HCT116 (cell line): ENCODE measurements at regions not wholly inside any gene's neighbourhood (a gene's known extent, or its start where the extent isn't known, plus 50 kb on each side); places are given as distances from the start of the nearest gene placed in this dataset.

Experiments used
- ATAC-seq: fragments of 200-7000 bp; cut with Tn5 transposase; 2 replicates; pipeline ENCODE4 v1.9.1; 2020; ENCODE audit warnings: mild to moderate bottlenecking, moderate library complexity
- BruUV-seq: library from RNA; stranded (reverse); fragments of 400-500 nt; replicated peaks from 2 replicates; lab custom pipeline; 2021; lab: Mats Ljungman, UMichigan
- CTCF ChIA-PET: fragments of 300-600 bp; sonication (Branson Sonifier 250); formaldehyde crosslinking; loops from one replicate; lab custom pipeline; 2021; ENCODE audit warnings: antibody characterized with exemption; lab: Charles Lee
- POLR2A ChIA-PET: fragments of 300-600, 350-600 bp; sonication (Branson Sonifier 250); formaldehyde crosslinking; loops from one replicate; lab custom pipeline; 2021; ENCODE audit warnings: antibody characterized with exemption; lab: Charles Lee
- RAD21 ChIA-PET, 2 experiments: fragments of 300-600 bp; sonication (Branson Sonifier 250); formaldehyde crosslinking; loops; one replicate each; lab custom pipeline; 2023; ENCODE audit warnings: low total read pairs in 2 of 2; ENCODE audit not compliant: uncharacterized antibody in 2 of 2, unreplicated experiment in 2 of 2, low non-redundant PET in 1 of 2; lab: Charles Lee
- DNase-seq: peaks from one replicate; pipeline ENCODE4 v3.0.0-alpha.2; 2010; ENCODE audit warnings: low read depth, low spot score
- H2AFZ ChIP-seq: fragments of 200-600 bp; shearing (Covaris generic), sonication (generic); 2 replicates; pipeline ENCODE4 v1.6.1; 2017; ENCODE audit warnings: low read depth, mixed run types, mixed read lengths, antibody characterized with exemption, low read length; ENCODE audit not compliant: poor library complexity, severe bottlenecking
- H3K27ac ChIP-seq: 2 replicates; pipeline ENCODE4 v1.5.1; 2012; ENCODE audit warnings: low read depth, low read length
- H3K27me3 ChIP-seq: fragments of 200-600 bp; sonication (generic); 2 replicates; pipeline ENCODE4 v1.6.1; 2016; ENCODE audit warnings: mixed run types, low read length, mixed read lengths; ENCODE audit not compliant: insufficient read depth
- H3K36me3 ChIP-seq, 2 experiments: fragments of 200-500 bp in 1 of 2; fragments of 200-600 bp in 1 of 2; sonication (Bioruptor generic) in 1 of 2; sonication (generic) in 1 of 2; 2 replicates each; pipeline versions ENCODE4 v1.5.1 to v1.6.1; 2014 to 2016; ENCODE audit warnings: low read length in 2 of 2, inconsistent platforms in 1 of 2, mixed read lengths in 1 of 2, mixed run types in 1 of 2; ENCODE audit not compliant: insufficient read depth in 2 of 2, control insufficient read depth in 1 of 2
- H3K4me1 ChIP-seq, 2 experiments: fragments of 200-600 bp in 1 of 2; sonication (generic) in 1 of 2; 2 replicates each; pipeline versions ENCODE4 v1.5.1 to v1.6.1; 2012 to 2017; ENCODE audit warnings: low read length in 2 of 2, inconsistent platforms in 1 of 2, mild to moderate bottlenecking in 1 of 2, mixed read lengths in 1 of 2, mixed run types in 1 of 2, moderate library complexity in 1 of 2; ENCODE audit not compliant: insufficient read depth in 2 of 2, control insufficient read depth in 1 of 2
- H3K4me2 ChIP-seq: fragments of 200-600 bp; sonication (generic); 2 replicates; pipeline ENCODE4 v1.6.1; 2017; ENCODE audit warnings: mixed run types, low read length, mixed read lengths
- H3K4me3 ChIP-seq, 2 experiments: fragments of 200-600 bp in 1 of 2; sonication (generic) in 1 of 2; replicated peaks in 1 of 2; 2 replicates each; pipeline ENCODE4 v1.5.1; 2011 to 2016; ENCODE audit warnings: low read length in 2 of 2, control low read depth in 1 of 2, low read depth in 1 of 2, mild to moderate bottlenecking in 1 of 2, mixed read lengths in 1 of 2, mixed run types in 1 of 2
- H3K79me2 ChIP-seq: fragments of 200-600 bp; sonication (generic); 2 replicates; pipeline ENCODE4 v1.6.1; 2017; ENCODE audit warnings: mild to moderate bottlenecking, mixed run types, low read length, moderate library complexity, mixed read lengths; ENCODE audit not compliant: insufficient read depth
- H3K9ac ChIP-seq: fragments of 200-600 bp; sonication (generic); 2 replicates; pipeline ENCODE4 v1.6.1; 2016; ENCODE audit warnings: low read length, mixed read lengths
- H3K9me2 ChIP-seq: fragments of 200-600 bp; sonication (generic), shearing (Covaris generic); 2 replicates; pipeline ENCODE4 v1.6.1; 2017; ENCODE audit warnings: mixed run types, mild to moderate bottlenecking, moderate library complexity; ENCODE audit not compliant: insufficient read depth
- H3K9me3 ChIP-seq, 2 experiments: fragments of 200-500 bp in 1 of 2; fragments of 200-600 bp in 1 of 2; sonication (Bioruptor generic) in 1 of 2; sonication (generic) in 1 of 2; 2 replicates each; pipeline ENCODE4 v1.6.1; 2014 to 2017; ENCODE audit warnings: low read length in 2 of 2, mixed read lengths in 2 of 2, inconsistent platforms in 1 of 2, low read depth in 1 of 2, mild to moderate bottlenecking in 1 of 2, mixed run types in 1 of 2, moderate library complexity in 1 of 2; ENCODE audit not compliant: control insufficient read depth in 1 of 2, insufficient read depth in 1 of 2
- H4K20me1 ChIP-seq: fragments of 200-600 bp; sonication (generic), shearing (Covaris generic); 2 replicates; pipeline ENCODE4 v1.6.1; 2017; ENCODE audit warnings: mixed run types, mild to moderate bottlenecking, moderate library complexity; ENCODE audit not compliant: insufficient read depth
- ATF3 ChIP-seq: IDR thresholded peaks from 2 replicates; pipeline ENCODE4 v1.6.1; 2012
- CBX3 ChIP-seq: IDR thresholded peaks from 2 replicates; pipeline ENCODE4 v1.6.1; 2012; ENCODE audit warnings: low read depth
- EGR1 ChIP-seq: IDR thresholded peaks from 2 replicates; pipeline ENCODE4 v1.6.1; 2012; ENCODE audit warnings: low read depth
- ELF1 ChIP-seq: IDR thresholded peaks from 2 replicates; pipeline ENCODE4 v1.6.1; 2012; ENCODE audit warnings: low read depth, borderline replicate concordance
- EZH2 ChIP-seq: fragments of 200-600 bp; sonication (generic); IDR thresholded peaks from 2 replicates; pipeline ENCODE4 v1.6.1; 2017; ENCODE audit warnings: antibody characterized with exemption, mixed run types
- EZH2phosphoT487 ChIP-seq: fragments of 200-600 bp; IDR thresholded peaks from 2 replicates; pipeline ENCODE4 v1.6.1; 2018; ENCODE audit warnings: antibody characterized with exemption, borderline replicate concordance
- MAX ChIP-seq: IDR thresholded peaks from 2 replicates; pipeline ENCODE4 v1.6.1; 2012
- POLR2A ChIP-seq: IDR thresholded peaks from 2 replicates; pipeline ENCODE4 v1.7.0; 2011; ENCODE audit warnings: borderline replicate concordance; ENCODE audit not compliant: insufficient read depth, insufficient read length; ENCODE audit errors: extremely low read depth
- SIN3A ChIP-seq: IDR thresholded peaks from 2 replicates; pipeline ENCODE4 v1.6.1; 2012; ENCODE audit warnings: low read depth
- ZBTB33 ChIP-seq: IDR thresholded peaks from 2 replicates; pipeline ENCODE4 v1.6.1; 2011; ENCODE audit warnings: mild to moderate bottlenecking, low read length, moderate library complexity; ENCODE audit not compliant: insufficient replicate concordance; ENCODE audit errors: extremely low read depth
- ZNF274 ChIP-seq: fragments of 200-500 bp; sonication (Bioruptor generic); IDR thresholded peaks from 2 replicates; pipeline ENCODE4 v1.6.1; 2014; ENCODE audit warnings: mild to moderate bottlenecking, low read depth, low read length, inconsistent platforms
- intact Hi-C: fragments of 100-400 bp; cut with micrococcal nuclease; formaldehyde crosslinking; loops from 2 replicates; pipeline ENCODE4 v1.10.0; 2022

- TF ChIP-seq ZBTB33 (no peak), EGR1 (no peak), ZNF274 (no peak), POLR2A (no peak)
- TF ChIP-seq, all 23 proteins: peak for 0
Observed at GRCh38 chr1:218024211-218024720, 260.8 kb upstream of the RRP15 start (continued).

GRCh38 chr1:218025454-218025853 is 259.6 kb upstream of the RRP15 start:
- intact Hi-C loops, result no loop called here
- no peak overlapping the region for H3K9ac ChIP-seq
- H3K79me2 ChIP-seq, result no peaks in the 10 kb centered on the region
- TF ChIP-seq EGR1 (no peak), CBX3 (no peak), ATF3 (no peak), EZH2 (no peak), SIN3A (no peak), ELF1 (no peak), EZH2phosphoT487 (no peak), POLR2A (no peak), MAX (no peak)
- TF ChIP-seq, all 23 proteins: peak for 0
- BruUV-seq, result no TSS peak
- H3K4me3 ChIP-seq, result no peak overlapping the region
- H3K27ac ChIP-seq, result no peak overlapping the region
- no peaks in the 10 kb centered on the region for H3K27me3 ChIP-seq
- no peak for ATAC-seq
- no peaks in the 10 kb centered on the region for H3K36me3 ChIP-seq
- no peak overlapping the region for H2AFZ ChIP-seq
- ChIA-PET POLR2A (no interaction called here), RAD21 (no interaction called here), CTCF (no interaction called here)
- no peak overlapping the region for H3K4me2 ChIP-seq
- no peaks in the 10 kb centered on the region for H4K20me1 ChIP-seq
- no peaks in the 10 kb centered on the region for H3K9me2 ChIP-seq
- no peaks in the 10 kb centered on the region for H3K9me3 ChIP-seq
- DNase-seq, result no peak
- H3K4me1 ChIP-seq, result no peaks in the 10 kb centered on the region
